ENCODE measurements at regions not wholly inside any gene's neighbourhood (a gene's known extent, or its start where the extent isn't known, plus 50 kb on each side); places are given as distances from the start of the nearest gene placed in this dataset.
A peak's percentile ranks its signal among the peaks of the same experiment; 100 is the strongest.

- TF ChIP-seq EZH2 (IDR thresholded peaks at IDR 0.05; ENCODE audit: borderline replicate concordance, low read depth, low read length, poor library complexity, severe bottlenecking), result no peak
- TF ChIP-seq, protein P1, sequence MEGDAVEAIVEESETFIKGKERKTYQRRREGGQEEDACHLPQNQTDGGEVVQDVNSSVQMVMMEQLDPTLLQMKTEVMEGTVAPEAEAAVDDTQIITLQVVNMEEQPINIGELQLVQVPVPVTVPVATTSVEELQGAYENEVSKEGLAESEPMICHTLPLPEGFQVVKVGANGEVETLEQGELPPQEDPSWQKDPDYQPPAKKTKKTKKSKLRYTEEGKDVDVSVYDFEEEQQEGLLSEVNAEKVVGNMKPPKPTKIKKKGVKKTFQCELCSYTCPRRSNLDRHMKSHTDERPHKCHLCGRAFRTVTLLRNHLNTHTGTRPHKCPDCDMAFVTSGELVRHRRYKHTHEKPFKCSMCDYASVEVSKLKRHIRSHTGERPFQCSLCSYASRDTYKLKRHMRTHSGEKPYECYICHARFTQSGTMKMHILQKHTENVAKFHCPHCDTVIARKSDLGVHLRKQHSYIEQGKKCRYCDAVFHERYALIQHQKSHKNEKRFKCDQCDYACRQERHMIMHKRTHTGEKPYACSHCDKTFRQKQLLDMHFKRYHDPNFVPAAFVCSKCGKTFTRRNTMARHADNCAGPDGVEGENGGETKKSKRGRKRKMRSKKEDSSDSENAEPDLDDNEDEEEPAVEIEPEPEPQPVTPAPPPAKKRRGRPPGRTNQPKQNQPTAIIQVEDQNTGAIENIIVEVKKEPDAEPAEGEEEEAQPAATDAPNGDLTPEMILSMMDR (conservative IDR thresholded peaks at IDR 0.05; ENCODE audit: low read depth, low read length), result no peak
- CTCF ChIA-PET, result no interaction called here
- Histone ChIP-seq H3K36me3 (ENCODE audit: insufficient read depth, low read length, poor library complexity, severe bottlenecking) (no peaks in the 10 kb centered on the region), H3K27ac (ENCODE audit: low read depth, low read length, poor library complexity, severe bottlenecking) (no peak overlapping the region), H3K4me3 (ENCODE audit: low read depth, low read length, poor library complexity, severe bottlenecking) (no peak overlapping the region), H3K27me3 (replicated peaks; ENCODE audit: insufficient read depth, low read depth, low read length, poor library complexity) (no peaks in the 10 kb centered on the region), H3K4me1 (ENCODE audit: insufficient read depth, low read length, poor library complexity, severe bottlenecking) (no peaks in the 10 kb centered on the region), H3K9me3 (ENCODE audit: low read depth, low read length, poor library complexity, severe bottlenecking) (no peaks in the 10 kb centered on the region)
- intact Hi-C loops (cut with micrococcal nuclease; ENCODE audit: unreplicated experiment), result no loop called here
- DNase-seq (ENCODE audit: low spot score), result no peak
- POLR2A ChIA-PET (ENCODE audit: low non-redundant PET), result no interaction called here
- no TSS peak for BruUV-seq (replicated peaks)
Observed at GRCh38 chr13:74986609-74987008, 495.4 kb downstream of the TBC1D4 start.

DNA sequence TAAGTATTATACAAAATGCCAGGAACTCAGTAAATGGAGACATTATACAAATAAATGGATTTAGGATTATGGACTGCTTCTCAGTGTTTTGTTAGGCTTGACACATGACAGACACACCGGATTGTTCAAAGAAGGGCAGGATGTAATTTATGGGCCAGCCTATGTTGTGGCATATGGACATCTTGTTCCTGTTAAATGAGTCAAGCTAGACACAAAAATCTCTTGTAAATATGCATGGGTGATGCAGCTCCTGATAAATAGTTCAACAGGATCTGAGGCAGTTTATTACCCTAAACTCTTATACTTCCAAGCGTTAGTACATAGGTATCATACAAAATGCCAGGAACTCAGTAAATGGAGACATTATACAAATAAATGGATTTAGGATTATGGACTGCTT lies 502.3 kb downstream of the TBC1D4 start:
- ChIA-PET POLR2A (ENCODE audit: low non-redundant PET) (interaction anchor here (0.6 kb wide), 1 partner anchor 38 kb away, joined by 3 read pairs; no protein-coding TSS in a partner anchor), CTCF (no interaction called here)
- no peak for TF ChIP-seq EZH2 (IDR thresholded peaks at IDR 0.05; ENCODE audit: borderline replicate concordance, low read depth, low read length, poor library complexity, severe bottlenecking)
- TF ChIP-seq, protein P1 (conservative IDR thresholded peaks at IDR 0.05; ENCODE audit: low read depth, low read length), result no peak
- intact Hi-C loops (cut with micrococcal nuclease; ENCODE audit: unreplicated experiment), result no loop called here
- no TSS peak for BruUV-seq (replicated peaks)
- Histone ChIP-seq H3K27ac (ENCODE audit: low read depth, low read length, poor library complexity, severe bottlenecking) (no peak overlapping the region), H3K9me3 (ENCODE audit: low read depth, low read length, poor library complexity, severe bottlenecking) (no peaks in the 10 kb centered on the region), H3K4me3 (ENCODE audit: low read depth, low read length, poor library complexity, severe bottlenecking) (no peak overlapping the region), H3K4me1 (ENCODE audit: insufficient read depth, low read length, poor library complexity, severe bottlenecking) (no peaks in the 10 kb centered on the region), H3K27me3 (replicated peaks; ENCODE audit: insufficient read depth, low read depth, low read length, poor library complexity) (no peaks in the 10 kb centered on the region), H3K36me3 (ENCODE audit: insufficient read depth, low read length, poor library complexity, severe bottlenecking) (no peaks in the 10 kb centered on the region)
- peak; percentile 1 for DNase-seq (ENCODE audit: low spot score)

DNA sequence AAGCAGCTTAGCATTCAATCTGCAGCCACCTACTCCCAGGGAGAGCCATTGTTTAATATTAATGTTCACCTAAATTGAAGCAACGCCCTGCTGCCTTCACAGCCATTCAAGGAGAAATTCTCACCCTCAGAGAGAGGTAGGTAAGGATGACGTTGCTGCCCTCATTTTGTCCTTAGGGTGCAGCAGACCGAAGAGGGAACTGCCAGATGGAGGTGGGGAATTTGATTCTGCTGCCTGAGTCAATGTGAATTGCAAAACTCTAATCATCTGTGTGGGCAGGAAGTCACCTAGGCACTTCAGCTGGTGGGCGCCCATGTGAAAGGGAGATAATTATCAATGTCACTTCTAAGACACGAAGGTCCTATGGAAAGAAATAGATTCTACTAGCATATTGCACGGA lies 503.4 kb downstream of the TBC1D4 start:
- intact Hi-C loops (cut with micrococcal nuclease; ENCODE audit: unreplicated experiment), result no loop called here
- no peak overlapping the region for H3K27ac ChIP-seq (ENCODE audit: low read depth, low read length, poor library complexity, severe bottlenecking)
- no peak overlapping the region for H3K4me3 ChIP-seq (ENCODE audit: low read depth, low read length, poor library complexity, severe bottlenecking)
- POLR2A ChIA-PET (ENCODE audit: low non-redundant PET), result no interaction called here
- BruUV-seq (replicated peaks), result no TSS peak
- CTCF ChIA-PET, result no interaction called here
- no peaks in the 10 kb centered on the region for H3K9me3 ChIP-seq (ENCODE audit: low read depth, low read length, poor library complexity, severe bottlenecking)
- no peak for DNase-seq (ENCODE audit: low spot score)
- H3K36me3 ChIP-seq (ENCODE audit: insufficient read depth, low read length, poor library complexity, severe bottlenecking), result no peaks in the 10 kb centered on the region
- no peaks in the 10 kb centered on the region for H3K4me1 ChIP-seq (ENCODE audit: insufficient read depth, low read length, poor library complexity, severe bottlenecking)
- no peak for TF ChIP-seq EZH2 (IDR thresholded peaks at IDR 0.05; ENCODE audit: borderline replicate concordance, low read depth, low read length, poor library complexity, severe bottlenecking)
- TF ChIP-seq, protein P1 (conservative IDR thresholded peaks at IDR 0.05; ENCODE audit: low read depth, low read length), result no peak
- H3K27me3 ChIP-seq (replicated peaks; ENCODE audit: insufficient read depth, low read depth, low read length, poor library complexity), result no peaks in the 10 kb centered on the region
